ENCODE measurements at regions not wholly inside any gene's neighbourhood (a gene's known extent, or its start where the extent isn't known, plus 50 kb on each side); places are given as distances from the start of the nearest gene placed in this dataset.
"Not testable (repeated sequence)": the region's sequence is repeated elsewhere in the genome, so short reads cannot be mapped to it uniquely, and the experiment has no call there.

- Histone ChIP-seq H3K27ac (no peak overlapping the region), H3K9me3 (no peaks in the 10 kb centered on the region), H3K4me3 (no peak overlapping the region), H3K4me1 (no peaks in the 10 kb centered on the region), H3K27me3 (ENCODE audit: low read depth) (no peaks in the 10 kb centered on the region), H3K36me3 (no peaks in the 10 kb centered on the region)
- no peak for DNase-seq
- intact Hi-C loops (cut with DNase I), result no loop called here
- no peak for ATAC-seq
- TF ChIP-seq CTCF (IDR thresholded peaks at IDR 0.05), result no peak
Observed at GRCh38 chr6:153484056-153484455, 353.0 kb upstream of the RGS17 start.

- Histone ChIP-seq H3K9me3 (no peaks in the 10 kb centered on the region), H3K4me3 (no peak overlapping the region), H3K4me1 (no peaks in the 10 kb centered on the region), H3K27me3 (ENCODE audit: low read depth) (no peaks in the 10 kb centered on the region), H3K36me3 (no peaks in the 10 kb centered on the region), H3K27ac (no peak overlapping the region)
- intact Hi-C loops (cut with DNase I), result no loop called here
- no peak for ATAC-seq
- DNase-seq, result no peak
- TF ChIP-seq CTCF (IDR thresholded peaks at IDR 0.05), result no peak
Observed at GRCh38 chr6:153476243-153476642, 345.2 kb upstream of the RGS17 start.

GRCh38 chr6:153465050-153465449 lies 334.0 kb upstream of the RGS17 start:
- Histone ChIP-seq H3K9me3 (no peaks in the 10 kb centered on the region), H3K4me1 (no peaks in the 10 kb centered on the region), H3K27ac (no peak overlapping the region), H3K36me3 (no peaks in the 10 kb centered on the region), H3K4me3 (no peak overlapping the region), H3K27me3 (ENCODE audit: low read depth) (no peaks in the 10 kb centered on the region)
- no peak for TF ChIP-seq CTCF (IDR thresholded peaks at IDR 0.05)
- DNase-seq (no peak), ATAC-seq (no peak)
- intact Hi-C loops (cut with DNase I), result no loop called here

GRCh38 chr6:153449279-153449678 lies 318.2 kb upstream of the RGS17 start:
- no peak overlapping the region for H3K4me3 ChIP-seq
- intact Hi-C loops (cut with DNase I), result no loop called here
- no peaks in the 10 kb centered on the region for H3K27me3 ChIP-seq (ENCODE audit: low read depth)
- H3K9me3 ChIP-seq, result no peaks in the 10 kb centered on the region
- DNase-seq, result no peak
- no peak for TF ChIP-seq CTCF (IDR thresholded peaks at IDR 0.05)
- H3K36me3 ChIP-seq, result no peaks in the 10 kb centered on the region
- no peak overlapping the region for H3K27ac ChIP-seq
- ATAC-seq, result no peak
- no peaks in the 10 kb centered on the region for H3K4me1 ChIP-seq

GRCh38 chr6:153442749-153443148 lies 311.7 kb upstream of the RGS17 start:
- H3K4me1 ChIP-seq; DNase-seq; H3K27ac ChIP-seq; intact Hi-C loops (cut with DNase I); ATAC-seq; H3K4me3 ChIP-seq; H3K36me3 ChIP-seq; H3K27me3 ChIP-seq (ENCODE audit: low read depth); H3K9me3 ChIP-seq: not testable (repeated sequence)

- Histone ChIP-seq H3K9me3 (peaks cover 5% of the 10 kb centered on the region), H3K36me3 (no peaks in the 10 kb centered on the region), H3K27me3 (ENCODE audit: low read depth) (no peaks in the 10 kb centered on the region), H3K4me1 (no peaks in the 10 kb centered on the region), H3K27ac (no peak overlapping the region), H3K4me3 (no peak overlapping the region)
- intact Hi-C loops (cut with DNase I), result no loop called here
- no peak for TF ChIP-seq CTCF (IDR thresholded peaks at IDR 0.05)
- ATAC-seq, result no peak
- no peak for DNase-seq
Observed at GRCh38 chr6:153442096-153442495, 311.0 kb upstream of the RGS17 start.
